Fibroblast of lung (primary cell): ENCODE measurements at regions not wholly inside any gene's neighbourhood (a gene's known extent, or its start where the extent isn't known, plus 50 kb on each side); places are given as distances from the start of the nearest gene placed in this dataset.

Experiments used
- CTCF ChIP-seq, 2 donors: IDR thresholded peaks in 1 of 2; conservative IDR thresholded peaks in 1 of 2; 1 replicate in 1 of 2; 2 replicates in 1 of 2; pipeline ENCODE4 v1.5.1; 2011 to 2012; ENCODE audit warnings: low read length in 2 of 2, control low read depth in 1 of 2, inconsistent platforms in 1 of 2, low read depth in 1 of 2, mild to moderate bottlenecking in 1 of 2
- EZH2 ChIP-seq: IDR thresholded peaks from 2 replicates; pipeline ENCODE4 v1.5.1; 2012; ENCODE audit warnings: low read length, control low read depth, mild to moderate bottlenecking; ENCODE audit errors: missing control alignments

GRCh38 chr2:187719510-187719909 lies 165.3 kb upstream of the TFPI start:
- TF ChIP-seq CTCF (conservative IDR thresholded peaks at IDR 0.05 in 1 of 2, IDR thresholded peaks at IDR 0.05 in 1 of 2; ENCODE audit: low read depth in 1 of 2, low read length in 2 of 2) (no peak), EZH2 (no peak)
